Astrocyte of the spinal cord (primary cell): ENCODE measurements at regions not wholly inside any gene's neighbourhood (a gene's known extent, or its start where the extent isn't known, plus 50 kb on each side); places are given as distances from the start of the nearest gene placed in this dataset.

ENCODE experiments used
- DNase-seq: peaks from one replicate; pipeline ENCODE4 v3.0.0; 2011; ENCODE audit warnings: low read depth, low spot score
- H3K4me3 ChIP-seq: 2 replicates; pipeline ENCODE4 v1.5.1; 2011; ENCODE audit warnings: low read depth, mild to moderate bottlenecking, low read length, moderate library complexity
- CTCF ChIP-seq: IDR thresholded peaks from 2 replicates; pipeline ENCODE4 v1.5.1; 2012; ENCODE audit warnings: low read depth, mild to moderate bottlenecking, low read length, inconsistent platforms
- in situ Hi-C: cut with HindIII; loops from 2 replicates; pipeline ENCODE4 v1.10.0; 2017; ENCODE audit warnings: low sequenced_read_pairs

GRCh38 chr6:23704479-23705052 lies 421.4 kb upstream of the NRSN1 start:
- no peak for TF ChIP-seq CTCF
- in situ Hi-C loops, result no loop called here
- no peak for DNase-seq
- no peak overlapping the region for H3K4me3 ChIP-seq

- no peak for TF ChIP-seq CTCF
- no peak overlapping the region for H3K4me3 ChIP-seq
- no peak for DNase-seq
- in situ Hi-C loops, result no loop called here
Observed at GRCh38 chr6:23705697-23706096, 420.3 kb upstream of the NRSN1 start.

GRCh38 chr6:23712756-23713155 lies 413.3 kb upstream of the NRSN1 start:
- in situ Hi-C loops, result no loop called here
- no peak for DNase-seq
- H3K4me3 ChIP-seq, result no peak overlapping the region
- no peak for TF ChIP-seq CTCF

- no peak for TF ChIP-seq CTCF
- in situ Hi-C loops, result no loop called here
- DNase-seq, result no peak
- no peak overlapping the region for H3K4me3 ChIP-seq
Observed at GRCh38 chr6:23713211-23713610, 412.8 kb upstream of the NRSN1 start.

GRCh38 chr6:23728707-23729106 lies 397.3 kb upstream of the NRSN1 start:
- no peak for TF ChIP-seq CTCF
- DNase-seq, result no peak
- no peak overlapping the region for H3K4me3 ChIP-seq
- in situ Hi-C loops, result no loop called here

- no peak overlapping the region for H3K4me3 ChIP-seq
- TF ChIP-seq CTCF, result no peak
- DNase-seq, result no peak
- in situ Hi-C loops, result no loop called here
Observed at GRCh38 chr6:23731609-23732008, 394.4 kb upstream of the NRSN1 start.

GRCh38 chr6:23732521-23732920 lies 393.5 kb upstream of the NRSN1 start:
- no peak for DNase-seq
- no peak overlapping the region for H3K4me3 ChIP-seq
- in situ Hi-C loops, result no loop called here
- TF ChIP-seq CTCF, result no peak
